Progenitor cell of endocrine pancreas (in vitro differentiated cells): ENCODE measurements at regions not wholly inside any gene's neighbourhood (a gene's known extent, or its start where the extent isn't known, plus 50 kb on each side); places are given as distances from the start of the nearest gene placed in this dataset.

ENCODE experiments used
- DNase-seq: peaks from one replicate; pipeline ENCODE4 v3.0.0; 2021; ENCODE audit warnings: low spot score; ENCODE audit not compliant: unreplicated experiment
- H3K27ac Mint-ChIP-seq: 2 replicates; pipeline ENCODE4 v1.8.0; 2021; ENCODE audit warnings: mild to moderate bottlenecking, moderate library complexity, mixed read lengths
- H3K27me3 Mint-ChIP-seq: 2 replicates; pipeline ENCODE4 v1.8.0; 2021; ENCODE audit warnings: mixed read lengths
- H3K36me3 Mint-ChIP-seq: 2 replicates; pipeline ENCODE4 v1.8.0; 2022; ENCODE audit warnings: mixed read lengths; ENCODE audit not compliant: insufficient read depth
- H3K4me1 Mint-ChIP-seq: 2 replicates; pipeline ENCODE4 v1.8.0; 2021; ENCODE audit warnings: low read depth, mixed read lengths
- H3K4me3 Mint-ChIP-seq: 2 replicates; pipeline ENCODE4 v1.8.0; 2021; ENCODE audit warnings: low read depth, mild to moderate bottlenecking, moderate library complexity, mixed read lengths
- H3K9me3 Mint-ChIP-seq: 2 replicates; pipeline ENCODE4 v1.8.0; 2021; ENCODE audit warnings: low read depth, mixed read lengths
- CTCF ChIP-seq: fragments of 200-600 bp; sonication (generic); IDR thresholded peaks from one replicate; pipeline ENCODE4 v1.5.0; 2021; ENCODE audit warnings: antibody characterized with exemption, mild to moderate bottlenecking; ENCODE audit not compliant: unreplicated experiment

GRCh38 chr18:24999650-25000267 is 352.2 kb downstream of the ZNF521 start:
- DNase-seq = no peak
- no peaks in the 10 kb centered on the region for H3K4me1 Mint-ChIP-seq
- H3K27me3 Mint-ChIP-seq = peaks cover 33% of the 10 kb centered on the region
- H3K9me3 Mint-ChIP-seq = peaks cover 14% of the 10 kb centered on the region
- H3K36me3 Mint-ChIP-seq = peaks cover 5% of the 10 kb centered on the region
- TF ChIP-seq CTCF = no peak
- H3K27ac Mint-ChIP-seq = no peak overlapping the region
- H3K4me3 Mint-ChIP-seq = no peak overlapping the region

- Mint-ChIP-seq H3K4me3 (no peak overlapping the region), H3K36me3 (peaks cover 5% of the 10 kb centered on the region), H3K27ac (no peak overlapping the region), H3K4me1 (peaks cover 2% of the 10 kb centered on the region), H3K27me3 (peaks cover 32% of the 10 kb centered on the region), H3K9me3 (peaks cover 14% of the 10 kb centered on the region)
- no peak for TF ChIP-seq CTCF
- no peak for DNase-seq
Observed at GRCh38 chr18:25001803-25002202, 350.2 kb downstream of the ZNF521 start.

GRCh38 chr18:25005541-25006403 is 346.2 kb downstream of the ZNF521 start:
- no peak for TF ChIP-seq CTCF
- no peak overlapping the region for H3K4me3 Mint-ChIP-seq
- no peaks in the 10 kb centered on the region for H3K9me3 Mint-ChIP-seq
- no peak for DNase-seq
- peaks cover 35% of the 10 kb centered on the region for H3K27me3 Mint-ChIP-seq
- H3K36me3 Mint-ChIP-seq = no peaks in the 10 kb centered on the region
- H3K27ac Mint-ChIP-seq = no peak overlapping the region
- H3K4me1 Mint-ChIP-seq = peaks cover 2% of the 10 kb centered on the region

GRCh38 chr18:25010623-25011374 is 341.2 kb downstream of the ZNF521 start:
- H3K4me3 Mint-ChIP-seq = no peak overlapping the region
- no peaks in the 10 kb centered on the region for H3K9me3 Mint-ChIP-seq
- H3K36me3 Mint-ChIP-seq = no peaks in the 10 kb centered on the region
- no peak for DNase-seq
- H3K4me1 Mint-ChIP-seq = no peaks in the 10 kb centered on the region
- H3K27ac Mint-ChIP-seq = no peak overlapping the region
- H3K27me3 Mint-ChIP-seq = peaks cover 41% of the 10 kb centered on the region
- no peak for TF ChIP-seq CTCF
